HG03575 (cell line): ENCODE measurements at regions not wholly inside any gene's neighbourhood (a gene's known extent, or its start where the extent isn't known, plus 50 kb on each side); places are given as distances from the start of the nearest gene placed in this dataset.
"Not testable (repeated sequence)": the region's sequence is repeated elsewhere in the genome, so short reads cannot be mapped to it uniquely, and the experiment has no call there.

Source experiments
- ATAC-seq: cut with Tn5 transposase; IDR thresholded peaks from one replicate; pipeline ENCODE4 v1.9.1; 2021; ENCODE audit not compliant: unreplicated experiment, insufficient number of reproducible peaks, low FRiP score; ENCODE audit errors: extremely low read depth

GRCh38 chr2:122300758-122301157, 545.3 kb downstream of the TSN start:
- no peak for ATAC-seq

GRCh38 chr2:122307763-122308162, 552.3 kb downstream of the TSN start:
- no peak for ATAC-seq

- no peak for ATAC-seq
Observed at GRCh38 chr2:122315306-122315705, 559.9 kb downstream of the TSN start.

- ATAC-seq = no peak
Observed at GRCh38 chr2:122319539-122320132, 564.2 kb downstream of the TSN start.

- no peak for ATAC-seq
Observed at GRCh38 chr2:122322815-122323214, 567.4 kb downstream of the TSN start.

GRCh38 chr2:122323927-122324326, 568.5 kb downstream of the TSN start:
- no peak for ATAC-seq

GRCh38 chr2:122326471-122326870, 571.0 kb downstream of the TSN start:
- no peak for ATAC-seq

GRCh38 chr2:122328816-122329215, 573.4 kb downstream of the TSN start:
- ATAC-seq = no peak

- no peak for ATAC-seq
Observed at GRCh38 chr2:122329278-122329677, 573.8 kb downstream of the TSN start.

- ATAC-seq = no peak
Observed at GRCh38 chr2:122333932-122334331, 578.5 kb downstream of the TSN start.

GRCh38 chr2:122338000-122338399, 582.5 kb downstream of the TSN start:
- no peak for ATAC-seq

- peak; percentile 99 for ATAC-seq
Observed at GRCh38 chr2:122340246-122340645, 584.8 kb downstream of the TSN start.

- no peak for ATAC-seq
Observed at GRCh38 chr2:122341007-122341406, 585.6 kb downstream of the TSN start.

GRCh38 chr2:122352151-122352550, 596.7 kb downstream of the TSN start:
- not testable (repeated sequence) for ATAC-seq

- no peak for ATAC-seq
Observed at GRCh38 chr2:122357998-122358397, 602.5 kb downstream of the TSN start.

- no peak for ATAC-seq
Observed at GRCh38 chr2:122358729-122359128, 603.3 kb downstream of the TSN start.

GRCh38 chr2:122363885-122364284, 608.4 kb downstream of the TSN start:
- ATAC-seq = no peak

- no peak for ATAC-seq
Observed at GRCh38 chr2:122366427-122366826, 611.0 kb downstream of the TSN start.

- no peak for ATAC-seq
Observed at GRCh38 chr2:122366969-122367645, 611.7 kb downstream of the TSN start.

GRCh38 chr2:122367646-122368010, 612.2 kb downstream of the TSN start:
- no peak for ATAC-seq
